H9 (cell line): ENCODE measurements at regions not wholly inside any gene's neighbourhood (a gene's known extent, or its start where the extent isn't known, plus 50 kb on each side); places are given as distances from the start of the nearest gene placed in this dataset.

ENCODE experiments used
- DNase-seq: peaks from one replicate; pipeline ENCODE4 v3.0.0-alpha.2; 2017
- H2AFZ ChIP-seq: one replicate; pipeline ENCODE4 v1.6.1; 2013; ENCODE audit warnings: mild to moderate bottlenecking, low read length, control low read depth, moderate library complexity
- H2AK5ac ChIP-seq: 2 replicates; pipeline ENCODE4 v1.6.1; 2013; ENCODE audit warnings: low read length, control low read depth, mixed read lengths; ENCODE audit not compliant: insufficient read length
- H2BK120ac ChIP-seq: one replicate; pipeline ENCODE4 v1.6.1; 2013; ENCODE audit warnings: low read depth, mild to moderate bottlenecking, low read length, control low read depth, inconsistent platforms; ENCODE audit not compliant: poor library complexity, severe bottlenecking
- H2BK12ac ChIP-seq: 2 replicates; pipeline ENCODE4 v1.6.1; 2013; ENCODE audit warnings: low read length, control low read depth, mixed read lengths, low read depth; ENCODE audit not compliant: insufficient read length
- H2BK15ac ChIP-seq: 2 replicates; pipeline ENCODE4 v1.6.1; 2013; ENCODE audit warnings: low read depth, low read length, control low read depth
- H2BK20ac ChIP-seq: one replicate; pipeline ENCODE4 v1.6.1; 2013; ENCODE audit warnings: low read depth, mild to moderate bottlenecking, low read length, control low read depth, inconsistent platforms; ENCODE audit not compliant: poor library complexity, severe bottlenecking
- H2BK5ac ChIP-seq: 2 replicates; pipeline ENCODE4 v1.6.1; 2013; ENCODE audit warnings: low read length, control low read depth, mixed read lengths; ENCODE audit not compliant: insufficient read length
- H3K14ac ChIP-seq: 2 replicates; pipeline ENCODE4 v1.6.1; 2013; ENCODE audit warnings: low read length, control low read depth; ENCODE audit not compliant: insufficient read depth
- H3K18ac ChIP-seq: 2 replicates; pipeline ENCODE4 v1.6.1; 2013; ENCODE audit warnings: low read depth, mild to moderate bottlenecking, mixed read lengths, low read length, control low read depth; ENCODE audit not compliant: insufficient read length
- H3K23ac ChIP-seq: 2 replicates; pipeline ENCODE4 v1.6.1; 2013; ENCODE audit warnings: low read length, control low read depth, mixed read lengths, low read depth; ENCODE audit not compliant: insufficient read length
- H3K23me2 ChIP-seq: 2 replicates; pipeline ENCODE4 v1.6.1; 2013; ENCODE audit warnings: low read depth, mild to moderate bottlenecking, mixed read lengths, low read length, control low read depth; ENCODE audit not compliant: insufficient read length, poor library complexity, severe bottlenecking
- H3K27ac ChIP-seq: 2 replicates; pipeline ENCODE4 v1.5.1; 2013; ENCODE audit warnings: low read length, control low read depth, mixed read lengths, low read depth; ENCODE audit not compliant: insufficient read length
- H3K27me3 ChIP-seq: 2 replicates; pipeline ENCODE4 v1.6.1; 2013; ENCODE audit warnings: low read length, control low read depth, inconsistent platforms; ENCODE audit not compliant: insufficient read depth
- H3K4ac ChIP-seq: 2 replicates; pipeline ENCODE4 v1.6.1; 2013; ENCODE audit warnings: low read depth, mild to moderate bottlenecking, control low read depth, inconsistent platforms, low read length, moderate library complexity
- H3K4me1 ChIP-seq: 2 replicates; pipeline ENCODE4 v1.6.1; 2013; ENCODE audit warnings: low read length, control low read depth, inconsistent platforms; ENCODE audit not compliant: insufficient read depth
- H3K4me2 ChIP-seq: 2 replicates; pipeline ENCODE4 v1.6.1; 2013; ENCODE audit warnings: low read length, control low read depth, mixed read lengths; ENCODE audit not compliant: insufficient read length, insufficient read depth
- H3K56ac ChIP-seq: 2 replicates; pipeline ENCODE4 v1.6.1; 2013; ENCODE audit warnings: low read depth, mild to moderate bottlenecking, mixed read lengths, low read length, control low read depth; ENCODE audit not compliant: insufficient read length
- H3K79me1 ChIP-seq: 2 replicates; pipeline ENCODE4 v1.6.1; 2013; ENCODE audit warnings: low read depth, mild to moderate bottlenecking, moderate library complexity, low read length, control low read depth, inconsistent platforms; ENCODE audit not compliant: insufficient read depth, poor library complexity, severe bottlenecking
- H3K79me2 ChIP-seq: 2 replicates; pipeline ENCODE4 v1.6.1; 2013; ENCODE audit warnings: low read length, control low read depth, inconsistent platforms; ENCODE audit not compliant: insufficient read depth
- H3K9ac ChIP-seq: 2 replicates; pipeline ENCODE4 v1.6.1; 2013; ENCODE audit warnings: low read length, control low read depth, mixed read lengths; ENCODE audit not compliant: insufficient read length; ENCODE audit errors: extremely low read depth
- H3K9me3 ChIP-seq: one replicate; pipeline ENCODE4 v1.6.1; 2013; ENCODE audit warnings: low read depth, low read length, inconsistent platforms; ENCODE audit not compliant: control insufficient read depth
- H3T11ph ChIP-seq: one replicate; pipeline ENCODE4 v1.6.1; 2013; ENCODE audit warnings: mild to moderate bottlenecking, low read length, control low read depth, inconsistent platforms
- H4K20me1 ChIP-seq: one replicate; pipeline ENCODE4 v1.6.1; 2013; ENCODE audit not compliant: control insufficient read depth, insufficient read length, insufficient read depth
- H4K5ac ChIP-seq: 2 replicates; pipeline ENCODE4 v1.6.1; 2013; ENCODE audit warnings: low read depth, mild to moderate bottlenecking, mixed read lengths, low read length, control low read depth; ENCODE audit not compliant: insufficient read length
- H4K8ac ChIP-seq: replicated peaks from 2 replicates; pipeline ENCODE4 v1.6.1; 2013; ENCODE audit warnings: low read length, control low read depth, mixed read lengths, low read depth; ENCODE audit not compliant: insufficient read length
- H4K91ac ChIP-seq: 2 replicates; pipeline ENCODE4 v1.6.1; 2013; ENCODE audit warnings: low read depth, mild to moderate bottlenecking, moderate library complexity, mixed read lengths, low read length, control low read depth; ENCODE audit not compliant: insufficient read length
- H3K27ac Mint-ChIP-seq, 3 experiments: 2 replicates in 2 of 3; 3 replicates in 1 of 3; pipeline ENCODE4 v1.8.0; 2020 to 2021; ENCODE audit warnings: mixed read lengths in 3 of 3, mild to moderate bottlenecking in 1 of 3, moderate library complexity in 1 of 3
- H3K27me3 Mint-ChIP-seq: 2 replicates; pipeline ENCODE4 v1.8.0; 2021; ENCODE audit warnings: low read depth, mild to moderate bottlenecking, moderate library complexity, mixed read lengths
- H3K36me3 Mint-ChIP-seq, 3 experiments: 2 replicates in 2 of 3; 3 replicates in 1 of 3; pipeline ENCODE4 v1.8.0; 2020 to 2021; ENCODE audit warnings: low read depth in 3 of 3, mixed read lengths in 3 of 3; ENCODE audit not compliant: insufficient read depth in 1 of 3
- H3K4me1 Mint-ChIP-seq, 2 experiments: 2 replicates each; pipeline ENCODE4 v1.8.0; 2020; ENCODE audit warnings: mixed read lengths in 2 of 2
- H3K4me3 Mint-ChIP-seq, 2 experiments: 2 replicates in 1 of 2; 3 replicates in 1 of 2; pipeline ENCODE4 v1.8.0; 2020 to 2021; ENCODE audit warnings: mild to moderate bottlenecking in 2 of 2, mixed read lengths in 2 of 2, moderate library complexity in 1 of 2
- H3K9me3 Mint-ChIP-seq, 2 experiments: 2 replicates in 1 of 2; 3 replicates in 1 of 2; pipeline ENCODE4 v1.8.0; 2020; ENCODE audit warnings: mild to moderate bottlenecking in 2 of 2, mixed read lengths in 2 of 2, moderate library complexity in 1 of 2
- WGBS: extraction: QIAGEN DNeasy Blood & Tissue Kit; methylation state at CpG from one replicate; pipeline ENCODE4 v1.1.7; 2013; ENCODE audit warnings: missing lambda C conversion rate, low lambda C conversion rate, mixed read lengths; ENCODE audit not compliant: insufficient read length; ENCODE audit errors: extremely low coverage; 5-methylcytosine and 5-hydroxymethylcytosine counted together
- TF ChIP-seq, protein P1 (sequence below): fragments of 200-600 bp; sonication (generic); conservative IDR thresholded peaks from 3 replicates; pipeline ENCODE4 v1.8.0; 2021; ENCODE audit warnings: antibody characterized with exemption, mild to moderate bottlenecking

DNA sequence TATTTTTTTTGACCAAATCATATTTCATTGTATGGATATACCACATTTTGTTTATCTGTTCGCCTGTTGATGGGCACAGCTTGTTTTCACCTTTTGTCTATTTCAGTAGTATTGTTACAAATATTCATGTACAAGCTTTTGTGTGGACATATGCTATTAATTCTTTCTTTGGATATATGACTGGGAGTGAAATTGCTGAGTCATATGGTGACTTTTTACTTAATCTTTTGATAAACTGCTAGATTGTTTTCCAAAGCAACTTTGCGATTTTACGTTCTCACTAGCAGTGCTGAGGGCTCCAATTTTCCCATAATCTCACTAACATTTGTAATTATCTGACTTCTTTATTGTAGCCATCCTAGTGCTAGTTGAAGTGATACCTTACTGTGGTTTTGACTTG, 112.4 kb downstream of the CD8B2 start:
- Mint-ChIP-seq H3K4me3 (no peak overlapping the region), H3K27me3 (no peaks in the 10 kb centered on the region), H3K36me3 (peaks cover 0 to 19% (median 17%) of the 10 kb centered on the region in 3 experiments; a peak in 5 of 7 replicates), H3K27ac (no peak overlapping the region), H3K4me1 (peaks cover 0 to 3% of the 10 kb centered on the region in 2 experiments; a peak in 1 of 4 replicates), H3K9me3 (peaks cover 21 to 23% of the 10 kb centered on the region in 2 experiments)
- H4K5ac ChIP-seq, result no peak overlapping the region
- H3K4ac ChIP-seq, result no peak overlapping the region
- H4K8ac ChIP-seq, result no peak overlapping the region
- H2BK15ac ChIP-seq, result no peak overlapping the region
- no peak overlapping the region for H3K9ac ChIP-seq
- no peaks in the 10 kb centered on the region for H3K79me1 ChIP-seq
- peaks cover 12% of the 10 kb centered on the region for H3K9me3 ChIP-seq
- H3K79me2 ChIP-seq, result no peaks in the 10 kb centered on the region
- H3K4me1 ChIP-seq, result no peaks in the 10 kb centered on the region
- H3T11ph ChIP-seq, result no peak overlapping the region
- no peak overlapping the region for H2BK20ac ChIP-seq
- no peak overlapping the region for H3K14ac ChIP-seq
- H3K23ac ChIP-seq, result no peak overlapping the region
- no peak overlapping the region for H3K4me2 ChIP-seq
- no peak overlapping the region for H2BK120ac ChIP-seq
- H2BK12ac ChIP-seq, result no peak overlapping the region
- no peak overlapping the region for H4K91ac ChIP-seq
- TF ChIP-seq, protein P1, sequence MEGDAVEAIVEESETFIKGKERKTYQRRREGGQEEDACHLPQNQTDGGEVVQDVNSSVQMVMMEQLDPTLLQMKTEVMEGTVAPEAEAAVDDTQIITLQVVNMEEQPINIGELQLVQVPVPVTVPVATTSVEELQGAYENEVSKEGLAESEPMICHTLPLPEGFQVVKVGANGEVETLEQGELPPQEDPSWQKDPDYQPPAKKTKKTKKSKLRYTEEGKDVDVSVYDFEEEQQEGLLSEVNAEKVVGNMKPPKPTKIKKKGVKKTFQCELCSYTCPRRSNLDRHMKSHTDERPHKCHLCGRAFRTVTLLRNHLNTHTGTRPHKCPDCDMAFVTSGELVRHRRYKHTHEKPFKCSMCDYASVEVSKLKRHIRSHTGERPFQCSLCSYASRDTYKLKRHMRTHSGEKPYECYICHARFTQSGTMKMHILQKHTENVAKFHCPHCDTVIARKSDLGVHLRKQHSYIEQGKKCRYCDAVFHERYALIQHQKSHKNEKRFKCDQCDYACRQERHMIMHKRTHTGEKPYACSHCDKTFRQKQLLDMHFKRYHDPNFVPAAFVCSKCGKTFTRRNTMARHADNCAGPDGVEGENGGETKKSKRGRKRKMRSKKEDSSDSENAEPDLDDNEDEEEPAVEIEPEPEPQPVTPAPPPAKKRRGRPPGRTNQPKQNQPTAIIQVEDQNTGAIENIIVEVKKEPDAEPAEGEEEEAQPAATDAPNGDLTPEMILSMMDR, result no peak
- DNase-seq, result no peak
- WGBS, result no CpG with 5 or more reads among the region's 3 CpGs
- no peak overlapping the region for H3K18ac ChIP-seq
- no peaks in the 10 kb centered on the region for H3K27me3 ChIP-seq
- no peak overlapping the region for H2AFZ ChIP-seq
- H3K23me2 ChIP-seq, result no peaks in the 10 kb centered on the region
- H2AK5ac ChIP-seq, result no peak overlapping the region
- H3K56ac ChIP-seq, result no peak overlapping the region
- no peaks in the 10 kb centered on the region for H4K20me1 ChIP-seq
- H2BK5ac ChIP-seq, result no peak overlapping the region
- no peak overlapping the region for H3K27ac ChIP-seq
